GM13977 (cell line): ENCODE measurements at regions not wholly inside any gene's neighbourhood (a gene's known extent, or its start where the extent isn't known, plus 50 kb on each side); places are given as distances from the start of the nearest gene placed in this dataset.
"Not testable (repeated sequence)": the region's sequence is repeated elsewhere in the genome, so short reads cannot be mapped to it uniquely, and the experiment has no call there.

Experiments
- DNase-seq: peaks from one replicate; pipeline ENCODE4 v3.0.0; 2012; ENCODE audit warnings: low spot score
- CTCF ChIP-seq: IDR thresholded peaks from 2 replicates; pipeline ENCODE4 v1.5.1; 2012; ENCODE audit warnings: mild to moderate bottlenecking, control low read depth; ENCODE audit not compliant: insufficient read depth; ENCODE audit errors: extremely low read depth, missing control alignments
- in situ Hi-C: fragments of 300-500 bp; cut with MboI; formaldehyde crosslinking; loops from one replicate; pipeline ENCODE4 v1.12.0; 2022; ENCODE audit warnings: low sequenced_read_pairs, low pct_unique_long_range_greater_than_20kb, mixed read lengths, inconsistent platforms; ENCODE audit not compliant: unreplicated experiment

DNA sequence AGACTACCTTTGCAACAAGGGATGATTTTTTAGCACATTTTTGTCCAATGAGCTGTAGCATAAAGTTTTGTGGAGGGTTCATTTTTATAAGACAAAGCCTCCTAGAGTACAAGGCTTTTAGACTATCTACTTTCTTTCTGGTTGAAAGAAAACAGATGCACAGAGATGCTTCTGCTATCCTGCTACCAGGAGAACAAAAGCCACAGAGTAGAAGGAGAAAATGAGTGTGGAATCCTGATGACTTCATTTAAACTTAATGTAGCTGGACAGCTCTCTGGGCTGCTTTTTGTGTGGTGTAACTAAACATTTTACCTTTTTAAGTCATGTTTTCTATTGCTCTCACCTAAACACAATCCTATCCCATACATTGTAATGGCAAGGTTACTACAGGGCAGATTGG is 1009.4 kb downstream of the TLE1 start:
- DNase-seq, result no peak
- TF ChIP-seq CTCF, result no peak
- in situ Hi-C loops, result no loop called here

DNA sequence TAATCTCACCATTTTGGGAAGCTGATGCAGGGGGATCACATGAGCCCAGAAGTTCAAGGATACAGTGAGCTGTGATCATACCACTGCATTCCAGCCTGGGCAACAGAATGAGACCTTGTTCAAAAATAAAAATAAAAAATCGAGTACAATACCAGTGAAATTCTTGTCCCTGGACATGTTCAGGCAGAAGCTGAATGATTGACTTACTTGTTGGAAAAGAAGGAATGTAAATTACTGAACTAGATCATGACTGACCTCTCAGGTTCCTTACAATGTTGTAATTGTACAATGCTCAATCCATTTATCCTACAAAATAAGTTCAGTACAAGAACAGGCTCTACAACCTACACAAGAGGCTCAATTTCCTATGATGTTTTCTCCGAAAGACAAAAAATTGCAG is 1010.4 kb downstream of the TLE1 start:
- no peak for DNase-seq
- in situ Hi-C loops, result no loop called here
- no peak for TF ChIP-seq CTCF

DNA sequence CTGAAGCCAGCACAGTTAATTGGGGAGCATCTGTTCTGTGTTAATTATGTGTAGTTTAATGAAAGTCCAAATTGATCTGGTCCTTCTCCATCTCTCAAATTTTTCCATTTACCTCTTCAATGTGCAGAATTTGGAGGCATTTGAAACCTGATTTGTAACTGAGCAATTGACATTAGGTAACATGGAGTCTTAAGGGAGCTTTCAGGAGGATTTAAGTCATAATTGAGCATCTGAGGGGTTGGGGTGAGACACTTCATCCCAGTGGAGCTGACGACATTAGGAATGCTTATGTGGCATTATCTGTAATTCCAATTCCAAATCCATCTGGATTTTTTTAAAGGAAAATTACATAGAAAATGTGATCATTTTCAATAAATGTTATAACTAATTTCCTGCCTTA is 1015.9 kb downstream of the TLE1 start:
- TF ChIP-seq CTCF, result no peak
- DNase-seq, result no peak
- in situ Hi-C loops, result no loop called here

GRCh38 chr9:80665479-80665878 is 1023.9 kb downstream of the TLE1 start:
- in situ Hi-C loops, result no loop called here
- no peak for TF ChIP-seq CTCF

GRCh38 chr9:80664327-80665210 is 1024.8 kb downstream of the TLE1 start:
- peak; percentile 4 for DNase-seq
- in situ Hi-C loops, result no loop called here

More at GRCh38 chr9:80665479-80665878, 1023.9 kb downstream of the TLE1 start:
- DNase-seq, result no peak

DNA sequence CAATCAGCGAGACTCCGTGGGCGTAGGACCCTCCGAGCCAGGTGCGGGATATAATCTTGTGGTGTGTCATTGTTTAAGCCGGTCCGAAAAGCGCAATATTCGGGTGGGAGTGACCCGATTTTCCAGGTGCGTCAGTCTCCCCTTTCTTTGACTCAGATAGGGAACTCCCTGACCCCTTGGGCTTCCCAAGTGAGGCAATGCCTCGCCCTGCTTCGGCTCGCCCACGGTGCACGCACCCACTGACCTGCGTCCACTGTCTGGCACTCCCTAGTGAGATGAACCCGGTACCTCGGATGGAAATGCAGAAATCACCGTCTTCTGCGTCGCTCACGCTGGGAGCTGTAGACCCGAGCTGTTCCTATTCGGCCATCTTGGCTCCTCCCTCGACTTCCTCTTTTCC is 1029.6 kb downstream of the TLE1 start:
- DNase-seq, in situ Hi-C loops: not testable (repeated sequence)

More at GRCh38 chr9:80664327-80665210, 1024.8 kb downstream of the TLE1 start:
- TF ChIP-seq CTCF, result no peak

DNA sequence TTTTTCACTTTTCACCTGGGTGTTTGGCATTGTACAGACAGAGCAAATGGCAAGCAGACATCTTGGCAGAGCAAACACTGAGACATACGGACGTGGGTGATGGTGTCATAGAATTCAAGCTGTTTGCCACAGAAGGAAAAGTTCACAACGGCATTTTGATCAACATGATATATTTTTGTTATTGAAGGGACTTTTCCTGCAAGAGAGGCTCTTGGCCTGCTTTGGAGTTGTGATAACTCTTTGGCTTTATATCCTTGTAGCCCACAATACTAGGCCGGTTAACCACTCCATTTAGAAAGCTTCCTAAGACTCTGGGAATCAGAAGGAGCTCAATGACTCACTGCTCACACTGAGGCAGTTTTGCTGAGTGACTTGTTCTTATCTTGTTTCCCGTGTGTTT is 1038.3 kb downstream of the TLE1 start:
- in situ Hi-C loops, result no loop called here
- no peak for DNase-seq

More for the DNA sequence above, 1038.3 kb downstream of the TLE1 start:
- TF ChIP-seq CTCF, result no peak
